T47D (cell line): ENCODE measurements at regions not wholly inside any gene's neighbourhood (a gene's known extent, or its start where the extent isn't known, plus 50 kb on each side); places are given as distances from the start of the nearest gene placed in this dataset.
"Not testable (repeated sequence)": the region's sequence is repeated elsewhere in the genome, so short reads cannot be mapped to it uniquely, and the experiment has no call there.

Experiments
- DNase-seq, 2 experiments: peaks; one replicate each; pipeline versions ENCODE4 v3.0.0 to v3.0.0-alpha.2; 2011 to 2012; ENCODE audit warnings: low read depth in 1 of 2, low spot score in 1 of 2
- JUND ChIP-seq: IDR thresholded peaks from 2 replicates; pipeline ENCODE4 v1.6.1; 2012; ENCODE audit warnings: low read depth
- in situ Hi-C: cut with HindIII; loops from 2 replicates; pipeline ENCODE4 v1.10.0; 2016; ENCODE audit warnings: low sequenced_read_pairs, low pct_unique_long_range_greater_than_20kb

DNA sequence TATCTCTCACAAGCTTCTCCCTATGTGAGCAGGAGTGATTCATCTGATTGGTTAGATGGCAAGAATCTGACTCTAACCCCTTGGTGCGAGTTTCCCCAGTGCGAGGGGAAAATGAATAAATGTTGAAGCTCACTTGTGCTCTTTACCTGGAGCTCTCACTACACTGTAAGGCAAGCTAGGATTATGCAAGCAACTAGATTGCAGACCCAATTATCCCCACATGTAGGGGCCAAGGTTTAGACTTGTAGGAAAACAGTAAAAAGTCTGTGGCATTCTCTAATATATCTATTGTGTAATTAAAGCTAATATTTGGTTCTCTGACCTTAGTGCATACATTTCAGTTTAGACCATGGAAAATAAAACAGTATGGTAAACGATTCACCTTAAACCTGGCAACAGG is 247.2 kb downstream of the UBE2NL start:
- in situ Hi-C loops, DNase-seq: not testable (repeated sequence)

DNA sequence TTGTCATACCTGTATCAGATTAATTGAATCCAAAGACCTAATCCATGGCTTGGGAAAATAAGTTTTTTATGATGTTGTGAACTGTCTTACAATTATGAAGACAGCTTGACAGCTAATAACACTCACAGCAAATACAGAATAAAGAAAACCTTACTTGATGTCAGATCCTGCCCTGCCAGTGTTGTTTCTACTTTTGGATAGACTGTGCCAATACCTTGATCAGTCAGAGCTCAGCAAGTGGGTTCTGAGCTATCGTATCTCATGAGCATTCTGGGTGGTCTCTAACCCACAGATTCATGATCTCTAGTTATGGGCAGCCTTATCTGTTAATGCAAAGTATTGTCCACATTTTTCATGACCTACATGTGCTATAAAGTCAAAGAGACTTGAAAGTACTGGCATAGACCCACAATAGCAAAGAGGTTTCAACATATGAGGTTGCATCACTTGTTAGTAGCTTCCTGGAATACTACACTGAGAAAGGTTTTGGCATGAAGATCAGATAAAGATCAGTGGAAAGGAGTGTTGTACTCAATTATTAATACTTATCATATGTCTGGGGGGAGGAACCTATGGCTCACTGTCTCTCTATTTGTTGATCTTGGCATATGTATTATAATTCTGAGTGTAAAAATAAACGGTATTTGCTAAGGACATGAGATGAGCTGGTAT is 250.7 kb downstream of the UBE2NL start:
- DNase-seq, in situ Hi-C loops: not testable (repeated sequence)

DNA sequence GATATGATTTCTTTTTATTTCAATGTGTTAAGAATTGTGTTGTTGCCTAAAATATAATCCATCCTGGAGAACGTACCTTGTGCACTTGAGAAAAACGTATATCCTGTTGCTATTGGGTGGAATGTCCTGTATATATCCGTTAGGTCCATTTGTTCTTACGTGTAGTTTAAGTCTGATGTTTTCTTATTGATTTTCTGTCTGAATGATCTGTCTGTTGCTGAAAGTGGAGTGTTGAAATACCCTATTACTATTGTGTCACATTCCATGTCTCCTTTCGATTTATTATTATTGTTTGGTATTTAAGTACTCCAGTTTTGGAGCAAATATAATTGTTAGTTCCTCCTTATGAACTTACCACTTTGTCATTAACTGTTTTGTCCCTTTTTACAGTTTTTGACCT is 270.6 kb downstream of the UBE2NL start:
- DNase-seq, in situ Hi-C loops: not testable (repeated sequence)

DNA sequence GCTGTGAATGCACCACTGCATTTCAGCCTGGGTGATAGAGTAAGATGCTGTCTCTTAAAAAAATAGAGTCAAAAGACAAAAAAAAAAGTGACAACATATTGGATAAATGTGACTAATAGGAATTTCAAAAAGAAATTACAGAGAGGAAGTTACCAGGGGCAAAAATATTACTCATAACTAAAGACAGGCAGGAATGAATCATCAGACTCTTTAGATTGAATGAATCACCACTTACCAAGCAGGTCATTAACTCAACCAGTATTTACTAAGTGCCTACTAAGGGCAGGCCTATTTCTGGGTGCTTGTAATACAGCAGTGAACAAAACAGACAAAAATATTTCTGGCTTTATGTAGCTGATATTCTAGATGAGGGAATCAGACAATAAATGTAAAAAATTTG is 301.3 kb downstream of the UBE2NL start:
- in situ Hi-C loops, DNase-seq: not testable (repeated sequence)

DNA sequence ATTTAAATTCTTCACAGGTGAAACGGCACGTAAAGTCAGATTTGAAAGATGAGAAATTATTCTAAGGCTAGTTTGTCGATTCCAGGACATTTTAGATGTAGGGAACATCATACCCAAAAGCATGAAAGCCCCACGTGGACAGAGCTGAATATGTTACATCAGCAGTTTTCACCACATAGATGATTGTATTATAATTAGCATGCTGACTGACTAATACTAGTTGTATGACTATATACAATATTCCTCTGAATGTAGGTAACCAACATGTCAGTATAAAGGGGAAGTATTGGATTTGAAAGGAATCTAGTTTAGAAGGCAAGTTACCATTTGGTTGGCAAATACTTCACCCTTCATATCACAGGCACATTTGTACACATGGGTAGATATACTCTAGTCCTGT is 304.6 kb downstream of the UBE2NL start:
- DNase-seq, in situ Hi-C loops: not testable (repeated sequence)

DNA sequence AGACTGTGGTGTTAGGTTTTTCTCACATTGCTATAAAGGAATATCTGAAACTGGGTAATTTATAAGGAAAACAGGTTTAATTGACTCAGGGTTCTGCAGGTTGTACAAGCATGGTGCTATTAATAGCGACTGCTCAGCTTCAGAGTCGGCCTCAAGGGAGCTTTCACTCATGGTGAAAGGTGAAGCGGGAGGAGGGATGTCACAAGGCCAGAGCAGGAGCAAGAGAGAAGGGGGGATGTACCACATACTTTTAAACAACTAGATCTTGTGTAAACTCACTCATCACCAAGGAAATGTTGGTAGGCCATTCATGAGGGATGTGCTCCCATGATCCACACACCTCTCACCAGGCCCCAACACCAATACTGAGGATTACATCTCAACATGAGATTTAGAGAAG is 313.2 kb downstream of the UBE2NL start:
- DNase-seq, in situ Hi-C loops: not testable (repeated sequence)

DNA sequence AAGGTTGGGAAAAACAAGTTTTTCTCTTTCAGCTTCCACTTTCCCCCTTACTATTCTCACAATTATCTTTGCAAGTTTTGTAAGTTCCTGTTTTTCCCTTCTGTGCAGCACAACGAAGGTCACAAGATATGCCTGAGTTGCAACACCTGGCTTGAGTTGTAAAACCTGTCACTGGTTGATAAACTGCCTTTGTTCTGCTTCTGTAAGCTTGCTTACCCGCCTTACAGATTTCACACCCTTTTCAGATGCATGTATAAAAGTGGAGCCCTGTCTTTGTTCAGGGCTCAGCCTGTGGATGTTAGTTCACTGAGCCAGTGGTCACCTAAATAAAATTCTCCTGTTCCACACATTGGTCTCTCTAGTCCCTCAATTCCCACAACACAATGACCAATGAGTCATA is 318.9 kb downstream of the UBE2NL start:
- in situ Hi-C loops, DNase-seq: not testable (repeated sequence)

DNA sequence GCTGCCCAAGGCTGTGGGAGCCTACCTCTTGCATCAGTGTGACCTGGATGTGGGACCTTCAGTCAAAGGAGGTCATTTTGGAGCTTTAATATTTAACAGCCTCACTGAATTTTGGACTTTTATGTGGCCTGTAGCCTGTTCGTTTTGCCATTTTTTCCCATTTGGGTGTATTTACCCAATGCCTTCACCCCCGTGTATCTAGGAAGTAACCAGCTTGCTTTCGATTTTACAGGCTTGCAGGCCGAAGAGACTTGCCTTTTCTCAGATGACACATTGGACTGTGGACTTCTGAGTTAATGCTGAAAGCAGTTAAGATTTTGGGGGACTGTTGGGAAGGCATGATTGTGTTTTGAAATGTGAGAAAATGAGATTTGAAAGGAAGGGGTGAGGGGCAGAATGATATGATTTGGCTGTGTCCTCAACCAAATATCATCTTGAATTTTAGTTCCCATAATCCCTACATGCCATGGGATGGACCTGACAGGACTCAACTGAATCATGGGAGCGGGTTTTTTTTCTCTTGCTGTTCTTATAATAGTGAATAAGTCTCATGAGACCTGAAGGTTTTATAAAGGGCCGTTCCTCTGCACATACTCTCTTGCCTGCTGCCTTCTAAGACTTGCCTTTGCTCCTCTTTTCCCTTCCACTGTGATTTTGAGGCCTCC is 324.6 kb downstream of the UBE2NL start:
- in situ Hi-C loops, DNase-seq: not testable (repeated sequence)

DNA sequence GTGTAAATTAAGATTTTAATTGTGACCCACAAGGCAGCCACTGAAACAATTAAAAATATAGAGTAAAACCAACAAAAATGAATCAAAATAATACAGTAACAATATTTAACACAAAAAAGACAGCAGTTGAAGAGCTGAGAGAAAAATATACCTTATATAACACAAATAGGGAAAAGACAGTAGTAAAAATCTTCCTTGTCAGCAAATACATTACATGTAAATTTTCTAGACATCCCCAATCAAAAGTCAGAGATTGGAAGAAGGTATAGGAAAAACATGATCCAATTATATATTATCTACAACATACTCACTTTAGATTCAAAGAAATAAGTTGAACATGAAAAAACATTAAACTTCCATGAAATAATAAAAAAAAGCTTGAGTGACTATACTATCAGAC is 330.8 kb downstream of the UBE2NL start:
- TF ChIP-seq JUND, result no peak
- in situ Hi-C loops, result no loop called here

DNA sequence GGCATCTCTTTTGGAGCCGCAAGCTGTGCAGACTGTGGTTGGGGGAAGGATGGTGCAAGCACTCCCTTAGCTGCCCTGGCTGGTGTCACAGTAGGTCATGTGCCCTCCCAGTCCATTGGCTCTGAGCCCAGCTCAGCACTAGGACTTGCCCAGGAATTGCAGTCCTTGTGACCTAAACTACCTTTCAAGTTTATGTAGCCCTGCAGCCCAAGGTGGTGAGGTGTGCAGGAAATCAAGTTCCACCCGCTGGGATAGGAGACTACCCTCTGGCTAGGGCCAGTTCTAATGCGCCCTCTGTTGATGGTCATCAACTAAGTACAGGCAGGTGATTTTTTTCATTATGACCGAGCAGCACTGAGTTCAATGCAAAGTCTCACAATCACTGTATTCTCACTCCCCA is 335.2 kb downstream of the UBE2NL start:
- no peak for TF ChIP-seq JUND
- in situ Hi-C loops, result no loop called here
- peak in 1 of 2 experiments; percentile 58 for DNase-seq

More for the DNA sequence above, 330.8 kb downstream of the UBE2NL start:
- no peak for DNase-seq

DNA sequence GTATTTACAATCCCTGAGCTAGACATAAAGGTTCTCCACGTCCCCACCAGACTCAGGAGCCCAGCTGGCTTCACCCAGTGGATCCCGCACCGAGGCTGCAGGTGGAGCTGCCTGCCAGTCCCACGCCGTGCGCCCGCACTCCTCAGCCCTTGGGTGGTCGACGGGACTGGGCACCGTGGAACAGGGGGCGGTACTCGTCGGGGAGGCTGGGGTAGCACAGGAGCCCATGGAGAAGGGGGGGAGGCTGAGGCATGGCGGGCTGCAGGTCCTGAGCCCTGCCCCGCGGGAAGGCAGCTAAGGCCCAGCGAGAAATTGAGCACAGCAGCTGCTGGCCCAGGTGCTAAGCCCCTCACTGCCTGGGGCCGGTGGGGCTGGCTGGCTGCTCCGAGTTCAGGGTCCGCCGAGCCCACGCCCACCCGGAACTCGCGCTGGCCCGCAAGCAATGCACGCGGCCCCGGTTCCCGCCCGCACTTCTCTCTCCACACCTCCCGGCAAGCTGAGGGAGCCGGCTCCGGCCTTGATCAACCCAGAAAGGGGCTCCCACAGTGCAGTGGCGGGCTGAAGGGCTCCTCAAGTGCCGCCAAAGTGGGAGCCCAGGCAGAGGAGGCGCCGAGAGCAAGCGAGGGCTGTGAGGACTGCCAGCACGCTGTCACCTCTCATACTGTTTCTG is 347.4 kb downstream of the UBE2NL start:
- DNase-seq, in situ Hi-C loops: not testable (repeated sequence)

DNA sequence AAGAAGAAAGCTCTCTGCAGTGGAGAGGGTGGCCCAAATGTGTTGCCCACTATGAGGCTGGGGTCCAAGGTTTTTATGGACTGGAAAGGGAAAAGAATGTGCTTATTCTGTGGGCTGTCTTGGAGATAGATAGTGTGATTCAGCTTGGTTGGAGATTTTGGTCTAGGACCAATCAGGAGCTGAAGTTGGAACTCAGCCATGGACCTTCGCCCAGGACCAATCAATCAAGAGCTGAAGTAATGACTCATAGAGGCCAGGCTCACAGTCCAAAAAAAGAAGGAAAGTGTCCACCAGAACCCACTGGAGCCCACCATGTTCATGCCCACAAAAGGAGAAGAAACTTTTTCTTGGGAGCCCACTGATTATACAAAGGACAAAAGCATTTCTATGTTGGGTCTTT is 369.5 kb downstream of the UBE2NL start:
- DNase-seq, result no peak
- in situ Hi-C loops, result no loop called here
- TF ChIP-seq JUND, result no peak

DNA sequence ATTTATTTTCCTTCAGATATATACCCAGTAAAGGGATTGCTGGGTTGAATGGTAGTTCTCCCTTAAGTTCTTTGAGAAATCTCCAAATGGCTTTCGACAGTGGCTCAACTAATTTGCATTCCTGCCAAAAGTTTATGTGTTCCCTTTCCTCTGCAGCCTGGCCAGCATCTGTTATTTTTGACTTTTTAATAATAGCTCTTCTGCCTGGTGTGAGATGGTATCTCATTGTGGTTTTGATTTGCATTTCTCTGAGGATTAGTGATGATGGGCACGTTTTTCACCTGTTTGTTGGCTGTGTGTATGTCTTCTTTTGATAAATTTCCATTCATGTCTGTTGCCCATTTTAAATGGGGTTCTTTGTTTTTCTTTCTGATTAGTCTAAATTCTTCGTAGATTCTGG is 375.2 kb downstream of the UBE2NL start:
- in situ Hi-C loops, result no loop called here
- no peak for TF ChIP-seq JUND
- no peak for DNase-seq

DNA sequence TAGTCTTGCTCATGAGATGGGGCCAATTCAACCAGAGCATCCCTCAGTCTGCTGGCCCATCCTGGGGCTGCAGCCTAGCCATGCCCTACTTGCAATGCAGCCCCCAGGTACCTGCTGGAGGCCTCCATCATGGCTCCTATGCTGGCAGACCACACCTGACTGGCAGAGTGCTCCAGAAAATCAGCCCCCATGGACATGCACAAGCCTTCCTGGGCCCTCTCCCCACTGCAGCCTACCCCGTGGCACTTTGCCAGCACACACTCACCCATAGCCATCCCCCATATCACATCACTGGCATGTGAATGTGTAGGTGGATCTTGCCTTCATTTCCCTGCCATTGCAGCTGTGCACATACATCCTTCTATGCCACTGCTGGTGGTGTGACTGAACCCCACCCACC is 381.8 kb downstream of the UBE2NL start:
- no peak for DNase-seq
- no peak for TF ChIP-seq JUND
- in situ Hi-C loops, result no loop called here
